ENCODE measurements at regions not wholly inside any gene's neighbourhood (a gene's known extent, or its start where the extent isn't known, plus 50 kb on each side); places are given as distances from the start of the nearest gene placed in this dataset.
A peak's percentile ranks its signal among the peaks of the same experiment; 100 is the strongest.

DNA sequence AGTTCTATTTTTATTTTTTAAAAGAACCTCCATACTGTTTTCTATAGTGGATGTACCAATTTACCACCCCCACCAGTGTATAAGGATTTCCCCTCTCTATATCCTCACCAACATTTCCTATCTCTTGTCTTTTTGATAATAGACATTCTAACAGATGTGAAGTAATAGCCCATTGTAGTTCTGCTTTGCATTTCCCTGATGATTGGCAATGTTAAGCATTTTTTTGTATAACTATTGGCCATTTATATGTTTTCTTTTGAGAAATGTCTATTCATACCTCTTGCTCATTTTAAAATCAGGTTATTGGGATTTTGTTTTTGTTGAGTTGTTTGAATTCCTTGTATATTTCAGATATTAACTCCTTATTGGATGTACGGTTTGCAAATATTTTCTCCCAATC lies 251.1 kb upstream of the HTR2C start:
- H3K4me3 ChIP-seq (ENCODE audit: low read depth, low read length): no peak overlapping the region
- no peak for DNase-seq (ENCODE audit: low read depth)
- TF ChIP-seq, protein P1, sequence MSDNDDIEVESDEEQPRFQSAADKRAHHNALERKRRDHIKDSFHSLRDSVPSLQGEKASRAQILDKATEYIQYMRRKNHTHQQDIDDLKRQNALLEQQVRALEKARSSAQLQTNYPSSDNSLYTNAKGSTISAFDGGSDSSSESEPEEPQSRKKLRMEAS (IDR thresholded peaks at IDR 0.05; ENCODE audit: low read depth, low read length): no peak
- no peak for TF ChIP-seq POLR2A (IDR thresholded peaks at IDR 0.05; ENCODE audit: extremely low read depth, insufficient read length)
- no peak for TF ChIP-seq MYC (IDR thresholded peaks at IDR 0.05; ENCODE audit: low read depth, low read length)
- TF ChIP-seq, protein P2, sequence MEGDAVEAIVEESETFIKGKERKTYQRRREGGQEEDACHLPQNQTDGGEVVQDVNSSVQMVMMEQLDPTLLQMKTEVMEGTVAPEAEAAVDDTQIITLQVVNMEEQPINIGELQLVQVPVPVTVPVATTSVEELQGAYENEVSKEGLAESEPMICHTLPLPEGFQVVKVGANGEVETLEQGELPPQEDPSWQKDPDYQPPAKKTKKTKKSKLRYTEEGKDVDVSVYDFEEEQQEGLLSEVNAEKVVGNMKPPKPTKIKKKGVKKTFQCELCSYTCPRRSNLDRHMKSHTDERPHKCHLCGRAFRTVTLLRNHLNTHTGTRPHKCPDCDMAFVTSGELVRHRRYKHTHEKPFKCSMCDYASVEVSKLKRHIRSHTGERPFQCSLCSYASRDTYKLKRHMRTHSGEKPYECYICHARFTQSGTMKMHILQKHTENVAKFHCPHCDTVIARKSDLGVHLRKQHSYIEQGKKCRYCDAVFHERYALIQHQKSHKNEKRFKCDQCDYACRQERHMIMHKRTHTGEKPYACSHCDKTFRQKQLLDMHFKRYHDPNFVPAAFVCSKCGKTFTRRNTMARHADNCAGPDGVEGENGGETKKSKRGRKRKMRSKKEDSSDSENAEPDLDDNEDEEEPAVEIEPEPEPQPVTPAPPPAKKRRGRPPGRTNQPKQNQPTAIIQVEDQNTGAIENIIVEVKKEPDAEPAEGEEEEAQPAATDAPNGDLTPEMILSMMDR (IDR thresholded peaks at IDR 0.05; ENCODE audit: low read depth, low read length): no peak

DNA sequence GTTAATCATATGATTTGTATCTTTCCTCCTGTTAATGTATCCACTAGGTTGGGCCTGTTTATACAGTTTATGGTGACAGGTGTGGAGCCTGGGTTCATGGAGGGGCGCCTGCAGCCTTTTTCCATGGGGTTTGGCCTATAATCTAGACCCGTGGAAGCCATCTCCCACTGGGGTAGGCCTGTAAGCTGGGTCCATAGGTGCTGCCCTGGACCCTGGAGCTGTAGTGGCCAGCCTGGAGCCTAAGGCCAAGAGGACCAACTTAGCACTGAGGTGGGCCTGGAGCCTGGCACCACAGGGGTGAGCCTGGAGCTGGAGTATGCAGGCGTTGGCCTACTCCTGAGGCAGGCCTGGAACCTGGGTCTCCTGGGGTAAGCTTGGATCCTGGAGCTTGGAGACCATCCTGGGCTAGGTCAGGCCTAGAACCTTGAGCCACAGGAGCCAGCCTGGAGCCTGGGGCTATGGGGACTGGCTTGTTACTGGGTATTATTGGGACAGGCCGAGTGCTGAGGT lies 249.4 kb upstream of the HTR2C start:
- TF ChIP-seq, protein P1 (IDR thresholded peaks at IDR 0.05; ENCODE audit: low read depth, low read length): no peak
- TF ChIP-seq MYC (IDR thresholded peaks at IDR 0.05; ENCODE audit: low read depth, low read length) (no peak), POLR2A (IDR thresholded peaks at IDR 0.05; ENCODE audit: extremely low read depth, insufficient read length) (no peak)
- TF ChIP-seq, protein P2 (IDR thresholded peaks at IDR 0.05; ENCODE audit: low read depth, low read length): no peak
- DNase-seq (ENCODE audit: low read depth): no peak
- H3K4me3 ChIP-seq (ENCODE audit: low read depth, low read length): no peak overlapping the region

DNA sequence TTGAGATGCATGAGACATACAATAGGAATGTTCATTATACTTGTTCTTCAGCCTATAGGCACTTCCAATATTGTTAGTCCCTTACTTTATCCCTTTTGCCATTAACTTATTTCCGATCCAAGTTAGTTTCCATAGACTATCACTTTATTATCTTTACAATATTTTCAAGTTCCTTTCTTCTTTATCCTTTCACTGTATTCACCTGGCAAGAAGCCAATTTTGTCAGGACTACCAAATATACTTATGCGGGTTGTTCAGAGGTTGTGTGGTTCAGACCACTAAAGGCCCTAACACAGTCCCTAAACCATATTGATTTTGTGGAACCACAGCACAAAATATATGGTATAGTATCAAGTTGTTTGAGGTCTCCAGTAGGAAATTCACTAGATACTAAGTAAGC lies 245.0 kb upstream of the HTR2C start:
- TF ChIP-seq, protein P1 (IDR thresholded peaks at IDR 0.05; ENCODE audit: low read depth, low read length): no peak
- TF ChIP-seq MYC (IDR thresholded peaks at IDR 0.05; ENCODE audit: low read depth, low read length): no peak
- no peak for TF ChIP-seq POLR2A (IDR thresholded peaks at IDR 0.05; ENCODE audit: extremely low read depth, insufficient read length)
- TF ChIP-seq, protein P2 (IDR thresholded peaks at IDR 0.05; ENCODE audit: low read depth, low read length): no peak
- no peak overlapping the region for H3K4me3 ChIP-seq (ENCODE audit: low read depth, low read length)
- DNase-seq (ENCODE audit: low read depth): no peak

DNA sequence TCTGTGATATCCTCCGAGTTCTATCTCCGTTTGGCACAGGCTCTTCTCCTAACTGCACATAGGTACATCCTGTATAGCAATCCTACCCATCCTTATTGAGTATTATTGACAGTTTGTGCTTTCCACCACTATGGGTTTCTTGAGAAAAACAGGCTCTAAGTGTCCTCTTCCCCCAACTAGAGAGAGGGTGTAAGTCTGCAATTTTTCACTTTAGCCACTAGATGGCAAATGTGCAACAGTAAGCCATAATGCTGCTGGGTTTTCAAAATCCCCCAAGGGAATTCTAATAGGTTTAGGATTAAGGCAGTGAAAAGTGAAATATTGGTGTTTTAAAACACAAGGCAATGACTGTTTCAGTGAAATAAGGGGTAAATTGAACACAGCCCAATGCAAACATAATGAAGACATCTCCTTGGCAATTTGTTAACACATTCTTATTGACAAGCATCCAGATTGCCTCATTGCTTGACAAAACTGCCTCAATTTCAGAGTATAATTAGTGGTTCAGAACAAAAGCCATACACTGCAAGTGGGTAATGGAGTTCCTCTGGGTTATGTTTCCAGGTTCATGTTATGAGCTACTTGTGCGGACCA lies 239.0 kb upstream of the HTR2C start:
- H3K4me3 ChIP-seq (ENCODE audit: low read depth, low read length): no peak overlapping the region
- TF ChIP-seq POLR2A (IDR thresholded peaks at IDR 0.05; ENCODE audit: extremely low read depth, insufficient read length): no peak
- TF ChIP-seq, protein P1 (IDR thresholded peaks at IDR 0.05; ENCODE audit: low read depth, low read length): no peak
- TF ChIP-seq, protein P2 (IDR thresholded peaks at IDR 0.05; ENCODE audit: low read depth, low read length): peak; percentile 47
- peak; percentile 47 for DNase-seq (ENCODE audit: low read depth)

DNA sequence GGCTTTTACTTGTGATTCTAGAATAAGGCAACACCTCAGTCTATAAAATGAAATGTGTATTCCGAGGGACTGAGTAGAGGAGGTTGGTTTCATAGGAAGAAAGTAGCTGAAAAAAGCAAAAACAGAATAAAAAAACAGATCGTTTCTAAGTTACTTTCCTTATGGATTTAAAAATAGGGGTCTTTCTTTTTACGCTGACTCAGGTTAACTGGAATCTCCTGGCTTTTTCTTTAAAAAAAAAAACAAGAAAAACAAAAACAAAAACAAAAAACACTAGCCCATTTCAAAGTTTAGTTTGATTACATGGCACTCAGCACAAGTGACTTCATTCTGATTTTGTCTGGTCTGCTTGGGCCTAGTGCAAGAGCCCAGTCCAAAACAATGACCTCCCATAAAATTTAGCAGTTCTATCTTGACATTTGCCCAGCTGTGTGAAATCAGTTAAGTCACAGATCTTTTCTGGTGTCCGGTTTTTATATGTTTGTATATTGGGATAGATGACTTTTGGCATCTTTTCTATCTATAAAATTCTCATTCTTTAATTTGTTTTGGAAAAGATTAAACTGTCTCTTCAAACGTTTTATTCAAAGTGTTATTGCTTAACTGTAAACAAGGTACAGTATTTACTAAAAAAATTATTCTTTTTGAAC lies 222.7 kb upstream of the HTR2C start:
- no peak overlapping the region for H3K4me3 ChIP-seq (ENCODE audit: low read depth, low read length)
- DNase-seq (ENCODE audit: low read depth): no peak
- TF ChIP-seq, protein P1 (IDR thresholded peaks at IDR 0.05; ENCODE audit: low read depth, low read length): no peak
- TF ChIP-seq MYC (IDR thresholded peaks at IDR 0.05; ENCODE audit: low read depth, low read length): no peak
- no peak for TF ChIP-seq POLR2A (IDR thresholded peaks at IDR 0.05; ENCODE audit: extremely low read depth, insufficient read length)
- TF ChIP-seq, protein P2 (IDR thresholded peaks at IDR 0.05; ENCODE audit: low read depth, low read length): no peak
